Common myeloid progenitor, CD34-positive (primary cell): ENCODE measurements at regions not wholly inside any gene's neighbourhood (a gene's known extent, or its start where the extent isn't known, plus 50 kb on each side); places are given as distances from the start of the nearest gene placed in this dataset.

Source experiments
- CTCF ChIA-PET: fragments of 350-600 bp; sonication (Branson Sonifier 250); formaldehyde crosslinking; loops from one replicate; lab custom pipeline; 2021; ENCODE audit warnings: antibody characterized with exemption; lab: Charles Lee
- POLR2A ChIA-PET: fragments of 350-600 bp; sonication (Branson Sonifier 250); formaldehyde crosslinking; loops from one replicate; lab custom pipeline; 2021; ENCODE audit warnings: antibody characterized with exemption; lab: Charles Lee
- DNase-seq, 3 donors: peaks; one replicate each; pipeline versions ENCODE4 v3.0.0 to v3.0.0-alpha.2; 2013
- H3K27ac ChIP-seq, 2 experiments: 1 replicate in 1 of 2; 2 replicates in 1 of 2; pipeline ENCODE4 v1.7.0; 2013; ENCODE audit warnings: inconsistent platforms in 2 of 2, low read length in 2 of 2, mild to moderate bottlenecking in 2 of 2, low read depth in 1 of 2, moderate library complexity in 1 of 2; ENCODE audit not compliant: severe bottlenecking in 2 of 2, insufficient read depth in 1 of 2, poor library complexity in 1 of 2
- H3K27me3 ChIP-seq, 5 experiments: replicated peaks in 2 of 5; 1 replicate in 3 of 5; 2 replicates in 2 of 5; pipeline versions ENCODE4 v1.6.1 to v1.7.0; 2013; ENCODE audit warnings: low read length in 4 of 5, mild to moderate bottlenecking in 2 of 5, moderate library complexity in 2 of 5, inconsistent platforms in 1 of 5; ENCODE audit not compliant: insufficient read depth in 5 of 5, control insufficient read depth in 4 of 5
- H3K36me3 ChIP-seq, 4 experiments: 1 replicate in 2 of 4; 2 replicates in 2 of 4; pipeline versions ENCODE4 v1.6.1 to v1.7.0; 2013; ENCODE audit warnings: low read length in 3 of 4, control low read depth in 1 of 4, mild to moderate bottlenecking in 1 of 4; ENCODE audit not compliant: control insufficient read depth in 4 of 4, insufficient read depth in 4 of 4
- H3K4me1 ChIP-seq, 4 experiments: 1 replicate in 3 of 4; 2 replicates in 1 of 4; pipeline versions ENCODE4 v1.6.1 to v1.7.1; 2013; ENCODE audit warnings: low read length in 3 of 4, mild to moderate bottlenecking in 3 of 4, control low read depth in 1 of 4, inconsistent platforms in 1 of 4, moderate library complexity in 1 of 4; ENCODE audit not compliant: control insufficient read depth in 4 of 4, insufficient read depth in 4 of 4; ENCODE audit errors: control extremely low read depth in 1 of 4
- H3K4me3 ChIP-seq, 7 experiments: 1 replicate in 4 of 7; 2 replicates in 3 of 7; pipeline versions ENCODE4 v1.5.1 to v1.7.0; 2013; ENCODE audit warnings: mild to moderate bottlenecking in 7 of 7, low read length in 6 of 7, moderate library complexity in 6 of 7, inconsistent platforms in 2 of 7, low read depth in 2 of 7, control low read depth in 1 of 7; ENCODE audit not compliant: insufficient read depth in 4 of 7, control insufficient read depth in 1 of 7; ENCODE audit errors: extremely low read depth in 1 of 7
- H3K9me3 ChIP-seq, 5 experiments: 1 replicate in 4 of 5; 2 replicates in 1 of 5; pipeline versions ENCODE4 v1.6.1 to v1.7.1; 2013; ENCODE audit warnings: low read length in 4 of 5, mild to moderate bottlenecking in 2 of 5, inconsistent platforms in 1 of 5, low read depth in 1 of 5, moderate library complexity in 1 of 5; ENCODE audit not compliant: control insufficient read depth in 4 of 5, insufficient read depth in 2 of 5; ENCODE audit errors: control extremely low read depth in 1 of 5
- WGBS: methylation state at CpG from one replicate; pipeline ENCODE4 v1.1.5; 2013; ENCODE audit not compliant: insufficient coverage; 5-methylcytosine and 5-hydroxymethylcytosine counted together

DNA sequence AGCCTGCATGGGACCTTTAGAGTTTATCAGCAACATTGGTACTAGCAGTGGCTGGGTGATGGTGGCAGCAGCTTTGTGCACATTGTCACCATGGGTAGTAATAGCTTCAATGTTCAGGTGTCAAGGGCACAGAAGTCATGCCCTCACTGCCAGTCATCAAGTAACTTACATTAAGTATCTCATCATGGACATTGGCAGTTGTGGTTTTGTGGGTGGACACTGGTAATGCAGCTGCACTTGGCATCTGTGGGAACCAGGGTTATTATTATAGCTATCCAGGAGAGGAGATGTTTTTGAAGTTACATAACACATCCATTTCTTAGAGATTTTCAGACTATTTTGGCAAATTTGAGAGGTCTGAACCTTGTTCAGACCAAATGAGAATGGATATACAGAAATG lies 243.2 kb upstream of the NOCT start:
- H3K27ac ChIP-seq, result no peak overlapping the region
- H3K4me3 ChIP-seq, result no peak overlapping the region
- no peaks in the 10 kb centered on the region for H3K9me3 ChIP-seq
- H3K36me3 ChIP-seq, result no peaks in the 10 kb centered on the region
- POLR2A ChIA-PET, result no interaction called here
- no peaks in the 10 kb centered on the region for H3K27me3 ChIP-seq
- CTCF ChIA-PET, result no interaction called here
- DNase-seq, result no peak
- peaks cover 0 to 7% (median 0%) of the 10 kb centered on the region in 4 experiments for H3K4me1 ChIP-seq

DNA sequence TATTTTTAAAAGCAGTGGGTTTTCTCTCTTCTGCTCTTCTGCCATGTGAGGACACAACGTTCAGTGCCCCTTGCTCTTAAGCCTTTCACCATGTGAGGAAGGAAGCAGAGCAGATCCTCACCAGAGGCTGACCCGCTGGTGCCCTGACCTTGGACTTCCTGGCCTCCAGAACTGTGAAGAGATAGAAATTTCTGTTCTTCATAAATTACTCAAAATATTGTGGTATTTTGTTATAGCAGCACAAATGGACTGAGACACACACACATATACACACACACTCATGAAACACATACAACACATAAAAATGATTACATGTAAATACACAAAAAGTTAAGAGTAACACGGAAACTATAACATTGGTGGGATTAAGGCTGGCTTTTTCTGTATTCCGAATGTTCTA lies 244.8 kb upstream of the NOCT start:
- CTCF ChIA-PET, result no interaction called here
- DNase-seq, result no peak
- no peaks in the 10 kb centered on the region for H3K36me3 ChIP-seq
- POLR2A ChIA-PET, result no interaction called here
- H3K9me3 ChIP-seq, result no peaks in the 10 kb centered on the region
- H3K4me3 ChIP-seq, result no peak overlapping the region
- WGBS, result 100% methylated on average over 2 of the region's 4 CpGs
- H3K27me3 ChIP-seq, result no peaks in the 10 kb centered on the region
- peaks cover 0 to 4% (median 0%) of the 10 kb centered on the region in 4 experiments for H3K4me1 ChIP-seq
- no peak overlapping the region for H3K27ac ChIP-seq

DNA sequence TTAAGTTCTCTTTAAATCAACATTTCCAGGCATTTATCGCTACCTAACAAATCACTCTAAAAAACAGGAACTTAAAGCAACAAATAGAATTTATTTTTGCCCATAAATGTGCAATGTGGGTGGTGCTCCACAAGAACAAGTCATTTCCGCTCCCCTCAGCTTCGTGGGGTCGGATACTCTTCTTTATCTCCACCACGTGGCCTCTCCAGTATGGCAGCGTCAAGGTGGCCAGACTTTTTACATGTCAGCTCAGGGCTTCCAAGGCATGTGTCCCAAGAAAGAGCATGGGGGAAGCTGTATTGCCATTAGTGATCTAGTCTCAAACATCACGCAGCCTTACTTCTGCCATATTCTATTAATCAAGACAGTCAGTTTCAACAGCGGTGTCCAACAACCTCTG lies 249.2 kb upstream of the NOCT start:
- CTCF ChIA-PET, result no interaction called here

DNA sequence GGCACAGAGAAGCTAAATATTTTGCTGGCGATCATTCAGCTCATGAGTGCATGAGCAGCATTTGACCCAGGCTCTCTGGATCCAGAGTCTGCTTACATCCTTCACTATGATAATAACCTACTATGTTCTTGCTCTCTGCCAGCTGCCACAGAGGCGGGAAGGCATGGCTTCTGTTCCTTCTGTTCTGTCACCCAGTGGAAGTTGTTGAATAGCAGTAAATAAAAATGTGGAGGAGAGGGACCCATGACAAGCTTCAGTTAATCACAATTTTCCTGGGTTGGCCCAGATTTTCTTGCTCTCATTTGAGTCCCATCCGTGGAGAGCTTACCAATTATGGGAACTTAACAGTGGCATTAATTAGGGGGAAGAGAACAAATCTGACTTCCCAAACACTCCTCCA lies 250.1 kb upstream of the NOCT start:
- H3K27ac ChIP-seq, result no peak overlapping the region
- 100% methylated on average over 1 of the region's 3 CpGs for WGBS
- CTCF ChIA-PET, result interaction anchor here (1.4 kb wide), 1 partner anchor 11 kb away, joined by 4 read pairs; no protein-coding TSS in a partner anchor
- no peaks in the 10 kb centered on the region for H3K27me3 ChIP-seq
- no peak for DNase-seq
- no peak overlapping the region for H3K4me3 ChIP-seq
- H3K36me3 ChIP-seq, result no peaks in the 10 kb centered on the region
- no peaks in the 10 kb centered on the region for H3K9me3 ChIP-seq
- POLR2A ChIA-PET, result no interaction called here
- no peaks in the 10 kb centered on the region for H3K4me1 ChIP-seq

More for the DNA sequence above, 249.2 kb upstream of the NOCT start:
- no peaks in the 10 kb centered on the region for H3K27me3 ChIP-seq
- H3K9me3 ChIP-seq, result no peaks in the 10 kb centered on the region
- DNase-seq, result peak in 1 of 3 donors; percentile 20
- H3K4me3 ChIP-seq, result no peak overlapping the region
- H3K36me3 ChIP-seq, result no peaks in the 10 kb centered on the region
- 94% methylated on average over 2 of the region's 8 CpGs for WGBS
- H3K4me1 ChIP-seq, result no peaks in the 10 kb centered on the region
- POLR2A ChIA-PET, result no interaction called here
- no peak overlapping the region for H3K27ac ChIP-seq

DNA sequence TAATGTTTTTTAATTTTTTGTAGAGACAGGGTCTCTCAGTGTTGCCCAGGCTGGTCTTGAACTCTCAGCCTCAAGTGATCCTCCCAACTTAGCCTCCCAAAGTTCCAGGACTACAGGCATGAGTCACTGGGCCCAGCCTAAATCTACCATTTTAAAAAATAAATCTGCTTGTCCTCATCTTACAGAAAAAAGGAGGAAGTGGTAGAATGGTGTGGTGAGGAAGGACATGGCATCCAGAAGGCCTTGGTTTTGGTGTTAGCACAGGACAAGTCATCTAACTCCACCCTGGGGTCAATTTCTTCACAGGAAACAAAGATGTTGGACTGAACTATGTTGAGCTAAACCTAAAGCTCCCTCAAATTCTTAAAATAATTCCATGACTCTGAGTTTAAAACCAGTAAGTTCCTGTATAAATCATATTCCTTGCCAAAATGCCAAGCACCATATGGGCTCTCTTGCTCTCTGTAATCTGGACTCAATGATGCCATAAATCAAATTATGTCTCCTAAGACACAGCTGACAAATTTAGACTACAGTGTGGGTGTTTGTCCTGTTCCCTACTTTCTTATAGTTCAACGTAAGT lies 253.9 kb upstream of the NOCT start:
- no peak overlapping the region for H3K27ac ChIP-seq
- CTCF ChIA-PET, result no interaction called here
- no peaks in the 10 kb centered on the region for H3K4me1 ChIP-seq
- H3K4me3 ChIP-seq, result no peak overlapping the region
- no peaks in the 10 kb centered on the region for H3K36me3 ChIP-seq
- POLR2A ChIA-PET, result no interaction called here
- peak in 2 of 3 donors; percentile 14 to 37 for DNase-seq
- H3K27me3 ChIP-seq, result no peaks in the 10 kb centered on the region
- no peaks in the 10 kb centered on the region for H3K9me3 ChIP-seq
- WGBS, result 100% methylated on average over 1 of the region's 1 CpG

DNA sequence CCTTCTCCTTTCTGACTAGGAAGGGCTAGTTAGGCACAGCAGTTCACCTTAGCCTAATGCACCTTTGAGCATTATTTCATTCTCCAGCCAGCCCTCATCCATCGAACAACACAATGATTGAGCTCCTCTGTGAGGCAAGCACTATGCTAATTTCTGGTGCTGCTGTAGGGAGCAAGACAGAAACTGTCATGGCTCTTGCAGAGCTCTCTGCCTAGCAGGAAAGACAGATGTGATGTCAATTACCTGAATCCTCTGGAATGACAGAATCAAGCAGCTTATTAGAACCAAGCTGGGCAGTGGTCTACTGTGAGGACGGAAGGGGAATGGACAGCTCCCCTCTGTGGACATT lies 256.1 kb upstream of the NOCT start:
- H3K36me3 ChIP-seq, result no peaks in the 10 kb centered on the region
- CTCF ChIA-PET, result no interaction called here
- H3K27me3 ChIP-seq, result no peaks in the 10 kb centered on the region
- no peaks in the 10 kb centered on the region for H3K4me1 ChIP-seq
- POLR2A ChIA-PET, result no interaction called here
- no peak overlapping the region for H3K27ac ChIP-seq
- DNase-seq, result no peak
- H3K9me3 ChIP-seq, result no peaks in the 10 kb centered on the region
- WGBS, result 100% methylated on average over 1 of the region's 2 CpGs
- no peak overlapping the region for H3K4me3 ChIP-seq

DNA sequence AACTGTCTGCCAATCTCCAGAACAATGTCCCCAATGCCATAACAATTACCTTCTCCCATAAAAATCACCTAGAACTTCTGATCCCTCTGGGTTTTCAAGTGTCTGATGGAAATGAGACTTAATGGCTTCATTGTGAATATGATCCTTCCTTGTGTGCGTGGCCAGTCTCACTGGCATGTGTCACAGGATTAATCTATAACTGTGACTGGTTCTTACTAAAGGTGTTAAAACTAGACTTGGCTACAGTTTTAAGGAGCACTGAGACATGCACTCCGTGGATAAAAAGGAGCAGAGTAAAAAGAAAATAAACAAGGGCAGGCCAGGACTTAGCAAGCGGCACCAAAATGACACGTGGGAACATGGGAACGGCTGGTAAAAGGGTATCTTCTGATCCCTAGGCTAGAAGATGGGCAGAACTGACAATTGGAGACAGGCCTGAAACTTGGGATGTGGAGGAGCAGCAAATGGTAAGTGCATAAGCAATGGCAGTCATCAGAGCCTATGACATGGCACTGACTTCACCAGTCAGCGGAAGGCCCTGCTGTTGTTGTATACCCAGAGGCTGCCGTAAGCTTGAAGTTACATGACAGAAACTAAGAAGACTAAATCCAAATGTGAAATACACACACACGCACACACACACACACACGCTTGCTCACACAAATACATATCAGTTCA lies 256.6 kb upstream of the NOCT start:
- Histone ChIP-seq H3K27me3 (no peaks in the 10 kb centered on the region), H3K9me3 (no peaks in the 10 kb centered on the region), H3K4me1 (no peaks in the 10 kb centered on the region), H3K27ac (no peak overlapping the region), H3K4me3 (no peak overlapping the region), H3K36me3 (no peaks in the 10 kb centered on the region)
- DNase-seq, result no peak
- POLR2A ChIA-PET, result no interaction called here
- WGBS, result 95% methylated on average over 9 of the region's 9 CpGs
- CTCF ChIA-PET, result no interaction called here
